ENCODE measurements at regions not wholly inside any gene's neighbourhood (a gene's known extent, or its start where the extent isn't known, plus 50 kb on each side); places are given as distances from the start of the nearest gene placed in this dataset.
A peak's percentile ranks its signal among the peaks of the same experiment; 100 is the strongest.
"Not testable (repeated sequence)": the region's sequence is repeated elsewhere in the genome, so short reads cannot be mapped to it uniquely, and the experiment has no call there.

DNA sequence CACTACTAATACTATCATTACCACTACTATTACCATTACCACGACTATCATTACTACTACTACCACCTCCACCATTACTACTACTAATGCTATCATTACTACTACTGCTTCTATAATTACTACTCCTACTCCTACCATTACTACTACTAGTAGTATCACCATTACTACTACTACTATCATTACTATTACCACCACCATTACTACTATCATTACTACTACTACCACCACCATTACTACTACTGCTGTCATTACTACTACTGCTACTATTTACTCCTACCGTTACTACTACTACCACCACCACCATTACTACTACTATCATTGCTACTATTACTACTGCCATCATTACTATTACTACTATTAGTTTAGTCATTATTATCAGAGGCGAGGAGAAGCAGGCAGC is 140.9 kb upstream of the KCNJ15 start:
- H3K9ac ChIP-seq = no peak overlapping the region
- H3K9me3 ChIP-seq (replicated peaks in 1 of 11) = 0 out of 22 replicates have a peak, but pooled peaks cover 0 to under 1% (median 0%) of the 10 kb centered on the region in 11 experiments
- no peak for TF ChIP-seq Cebpa-rat (IDR thresholded peaks at IDR 0.05)
- no peaks in the 10 kb centered on the region for H4K20me1 ChIP-seq
- H3K27ac ChIP-seq = no peak overlapping the region
- H3K27me3 ChIP-seq = no peaks in the 10 kb centered on the region
- no peak overlapping the region for H3K4me2 ChIP-seq
- no peak overlapping the region for H3K4me3 ChIP-seq
- no peaks in the 10 kb centered on the region for H3K36me3 ChIP-seq
- H3K4me1 ChIP-seq = no peaks in the 10 kb centered on the region

- Histone ChIP-seq H3K4me1 (no peaks in the 10 kb centered on the region), H3K4me3 (no peak overlapping the region), H4K20me1 (no peaks in the 10 kb centered on the region), H3K9me3 (replicated peaks in 1 of 11) (peaks cover 0 to 7% (median 0%) of the 10 kb centered on the region in 11 experiments; a peak in 1 of 22 replicates), H3K36me3 (no peaks in the 10 kb centered on the region), H3K27ac (no peak overlapping the region), H3K4me2 (no peak overlapping the region), H3K9ac (no peak overlapping the region), H3K27me3 (no peaks in the 10 kb centered on the region)
- no peak for TF ChIP-seq Cebpa-rat (IDR thresholded peaks at IDR 0.05)
Observed at GRCh38 chr21:38119793-38120192, 137.0 kb upstream of the KCNJ15 start.

- not testable (repeated sequence) for H3K4me1 ChIP-seq; H3K27ac ChIP-seq; H3K9me3 ChIP-seq (replicated peaks in 1 of 11); H4K20me1 ChIP-seq; H3K9ac ChIP-seq; H3K36me3 ChIP-seq; H3K27me3 ChIP-seq; H3K4me2 ChIP-seq; H3K4me3 ChIP-seq
Observed at GRCh38 chr21:38120679-38120983, 136.2 kb upstream of the KCNJ15 start.

- H3K9ac ChIP-seq = no peak overlapping the region
- H4K20me1 ChIP-seq = no peaks in the 10 kb centered on the region
- H3K27me3 ChIP-seq = no peaks in the 10 kb centered on the region
- H3K4me2 ChIP-seq = no peak overlapping the region
- H3K4me3 ChIP-seq = no peak overlapping the region
- H3K4me1 ChIP-seq = no peaks in the 10 kb centered on the region
- no peak overlapping the region for H3K27ac ChIP-seq
- TF ChIP-seq Cebpa-rat (IDR thresholded peaks at IDR 0.05) = no peak
- H3K36me3 ChIP-seq = no peaks in the 10 kb centered on the region
- peaks cover 0 to 7% (median 0%) of the 10 kb centered on the region in 11 experiments; a peak in 1 of 22 replicates for H3K9me3 ChIP-seq (replicated peaks in 1 of 11)
Observed at GRCh38 chr21:38120984-38121855, 135.6 kb upstream of the KCNJ15 start.

DNA sequence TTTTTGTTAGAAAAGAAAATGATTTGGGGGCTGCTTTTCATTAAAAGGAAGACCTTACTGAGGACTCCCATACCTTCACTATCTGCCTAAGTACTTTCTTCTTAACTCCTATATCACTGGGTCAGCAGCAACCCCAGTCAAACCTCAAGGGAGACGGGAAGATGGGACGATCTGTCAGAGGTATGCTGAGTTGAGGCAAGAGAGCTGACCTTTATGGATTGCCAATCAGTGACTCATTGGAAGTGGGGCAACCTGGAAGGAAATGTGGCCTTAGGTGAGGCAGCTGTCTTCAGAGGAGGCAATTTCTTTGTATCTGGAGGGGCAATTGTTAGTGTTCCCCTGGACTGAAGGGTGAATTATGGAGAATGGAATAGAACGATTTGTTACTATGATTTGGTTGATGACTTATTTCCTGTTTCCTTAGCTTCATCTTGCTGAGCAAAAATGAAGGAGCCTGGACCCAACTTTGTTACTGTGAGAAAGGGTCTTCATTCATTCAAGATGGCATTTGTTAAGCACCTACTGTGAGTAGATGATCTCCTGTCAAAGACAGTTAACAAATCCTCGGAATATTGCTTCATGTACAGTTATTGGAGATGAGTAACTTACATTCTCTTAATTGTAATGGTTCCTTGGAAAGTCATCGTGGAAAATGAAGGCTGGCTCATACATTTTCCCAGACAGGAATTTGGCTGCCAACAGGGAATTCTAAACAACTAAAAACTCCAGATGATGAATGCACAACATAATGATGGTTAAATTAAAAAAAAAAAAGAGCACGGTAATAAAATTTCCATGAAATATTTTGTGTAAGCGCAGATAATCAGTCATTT is 134.7 kb upstream of the KCNJ15 start:
- Histone ChIP-seq H3K9ac (no peak overlapping the region), H3K27me3 (no peaks in the 10 kb centered on the region), H3K9me3 (replicated peaks in 1 of 11) (peaks cover 0 to 7% (median 0%) of the 10 kb centered on the region in 11 experiments; a peak in 1 of 22 replicates), H4K20me1 (no peaks in the 10 kb centered on the region), H3K4me2 (no peak overlapping the region), H3K27ac (no peak overlapping the region), H3K36me3 (no peaks in the 10 kb centered on the region), H3K4me3 (no peak overlapping the region), H3K4me1 (no peaks in the 10 kb centered on the region)
- TF ChIP-seq Cebpa-rat (IDR thresholded peaks at IDR 0.05) = no peak

DNA sequence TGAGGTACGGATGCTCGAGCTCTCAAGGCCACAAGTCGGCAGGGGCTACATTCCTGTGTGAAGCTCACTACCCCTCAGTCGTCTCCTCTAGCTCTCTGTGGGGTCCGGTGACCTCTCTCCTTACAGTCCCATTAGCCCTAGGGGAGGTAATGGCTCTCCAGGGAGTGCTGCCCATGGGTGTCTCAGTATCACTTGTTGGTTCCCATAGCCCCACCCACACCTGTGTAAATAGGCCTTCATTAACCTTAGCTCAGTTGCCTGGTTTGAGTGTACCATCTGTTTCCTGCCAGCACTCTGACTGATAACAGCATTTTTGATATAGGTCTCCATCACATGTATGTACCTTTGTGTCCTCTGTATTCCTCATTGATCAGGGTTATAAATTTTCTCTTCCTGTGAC is 133.2 kb upstream of the KCNJ15 start:
- no peaks in the 10 kb centered on the region for H3K36me3 ChIP-seq
- H3K27ac ChIP-seq = no peak overlapping the region
- peaks cover 0 to 7% (median 0%) of the 10 kb centered on the region in 11 experiments; a peak in 1 of 22 replicates for H3K9me3 ChIP-seq (replicated peaks in 1 of 11)
- H3K4me2 ChIP-seq = no peak overlapping the region
- H4K20me1 ChIP-seq = no peaks in the 10 kb centered on the region
- no peak overlapping the region for H3K4me3 ChIP-seq
- H3K4me1 ChIP-seq = no peaks in the 10 kb centered on the region
- H3K9ac ChIP-seq = no peak overlapping the region
- TF ChIP-seq Cebpa-rat (IDR thresholded peaks at IDR 0.05) = no peak
- H3K27me3 ChIP-seq = no peaks in the 10 kb centered on the region

DNA sequence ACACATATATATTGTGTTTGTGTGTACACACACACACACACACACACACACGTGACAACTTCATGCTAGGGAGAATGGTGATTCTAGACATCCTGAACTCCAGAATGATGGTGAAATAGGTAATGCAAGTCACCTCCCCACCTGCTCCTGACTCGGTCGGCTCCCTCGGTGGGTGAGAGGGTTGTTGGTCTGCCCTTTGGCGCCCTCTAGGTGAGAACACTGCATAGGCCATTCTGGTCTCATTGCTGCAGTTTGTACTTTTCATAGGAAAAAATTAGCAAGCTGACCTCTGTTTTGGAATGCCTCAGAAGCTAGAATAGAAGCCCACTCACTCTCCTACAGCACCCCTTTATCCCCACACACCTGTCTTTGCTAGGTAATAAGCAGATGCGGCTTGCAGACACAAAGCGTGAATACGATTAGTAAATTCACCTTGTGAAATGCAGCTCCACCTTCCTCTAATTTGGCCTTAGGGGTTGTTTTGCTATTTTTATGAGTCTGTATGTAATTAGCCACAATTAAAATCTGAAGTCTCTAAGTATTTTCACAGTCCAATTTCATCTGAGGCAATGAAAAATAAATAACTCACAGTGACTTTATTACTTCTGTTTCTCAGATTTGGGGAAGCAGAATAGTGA is 130.0 kb upstream of the KCNJ15 start:
- TF ChIP-seq Cebpa-rat (IDR thresholded peaks at IDR 0.05) = no peak

DNA sequence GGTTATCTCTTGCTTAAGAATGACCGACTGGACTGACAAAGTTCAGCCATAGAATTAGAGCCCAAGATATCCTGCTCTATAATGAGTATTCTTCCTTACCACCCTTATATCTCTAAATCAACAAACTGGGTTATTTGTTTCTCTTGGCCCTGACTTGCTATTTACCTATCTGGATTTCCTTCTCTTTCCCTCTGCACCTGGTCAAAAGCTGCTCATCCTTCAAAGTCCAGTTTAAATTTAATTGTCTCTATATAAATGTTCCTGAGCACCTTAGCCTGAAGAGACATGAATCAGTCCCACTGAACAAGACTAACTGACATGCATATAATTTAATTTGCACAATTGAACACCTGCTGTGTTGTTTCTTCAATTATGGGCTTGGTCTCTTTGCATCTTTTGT is 127.1 kb upstream of the KCNJ15 start:
- H3K4me3 ChIP-seq = no peak overlapping the region
- H3K9me3 ChIP-seq (replicated peaks in 1 of 11) = no peaks in the 10 kb centered on the region
- no peak overlapping the region for H3K9ac ChIP-seq
- no peak overlapping the region for H3K27ac ChIP-seq
- no peak for TF ChIP-seq Cebpa-rat (IDR thresholded peaks at IDR 0.05)
- H4K20me1 ChIP-seq = no peaks in the 10 kb centered on the region
- H3K36me3 ChIP-seq = no peaks in the 10 kb centered on the region
- no peaks in the 10 kb centered on the region for H3K4me1 ChIP-seq
- H3K27me3 ChIP-seq = no peaks in the 10 kb centered on the region
- H3K4me2 ChIP-seq = no peak overlapping the region

More for the DNA sequence above, 130.0 kb upstream of the KCNJ15 start:
- Histone ChIP-seq H3K27ac (no peak overlapping the region), H3K27me3 (no peaks in the 10 kb centered on the region), H3K9me3 (replicated peaks in 1 of 11) (no peaks in the 10 kb centered on the region), H3K36me3 (no peaks in the 10 kb centered on the region), H3K9ac (no peak overlapping the region), H4K20me1 (no peaks in the 10 kb centered on the region), H3K4me2 (0 out of 22 replicates have a peak overlapping the region, but pooled peaks of 1 of the 11 experiments have one; percentile 12), H3K4me1 (no peaks in the 10 kb centered on the region), H3K4me3 (no peak overlapping the region)

DNA sequence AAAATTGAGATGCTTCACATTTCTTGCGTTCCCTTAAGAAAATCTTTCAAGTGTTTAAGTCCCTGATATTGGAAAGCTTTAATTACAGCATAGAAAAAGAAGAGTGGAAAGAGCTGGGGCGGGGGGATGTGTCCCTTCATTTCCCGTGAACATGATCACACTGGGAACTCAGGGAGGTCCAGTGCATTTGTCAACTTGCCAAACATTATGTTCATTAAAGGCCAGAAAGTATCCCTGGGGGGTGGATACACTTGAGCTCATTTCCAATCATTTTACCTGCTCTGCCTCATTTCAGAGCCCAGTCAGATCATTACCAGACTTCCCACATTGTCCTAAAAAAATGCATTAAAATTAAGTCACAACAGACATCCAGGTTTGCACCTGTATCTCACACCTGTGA is 123.6 kb upstream of the KCNJ15 start:
- Histone ChIP-seq H3K4me2 (no peak overlapping the region), H3K9me3 (replicated peaks in 1 of 11) (no peaks in the 10 kb centered on the region), H3K27me3 (no peaks in the 10 kb centered on the region), H4K20me1 (no peaks in the 10 kb centered on the region), H3K27ac (no peak overlapping the region), H3K36me3 (no peaks in the 10 kb centered on the region), H3K9ac (no peak overlapping the region), H3K4me1 (no peaks in the 10 kb centered on the region), H3K4me3 (no peak overlapping the region)
- TF ChIP-seq Cebpa-rat (IDR thresholded peaks at IDR 0.05) = no peak

Measured in BLaER1 treated with 17β-estradiol and CSF1 and Interleukin-3, amounts not matched to agents 10 nM and 100 nM (cell line).